ENCODE measurements at regions not wholly inside any gene's neighbourhood (a gene's known extent, or its start where the extent isn't known, plus 50 kb on each side); places are given as distances from the start of the nearest gene placed in this dataset.

- Histone ChIP-seq H3K27ac (ENCODE audit: low read depth, low read length) (0 out of 2 replicates have a peak overlapping the region, but pooled peaks have one; percentile 23), H3K36me3 (ENCODE audit: insufficient read depth, low read length) (no peaks in the 10 kb centered on the region), H3K79me2 (ENCODE audit: control insufficient read depth, insufficient read depth, low read length, unreplicated experiment) (no peaks in the 10 kb centered on the region), H3K4me1 (ENCODE audit: control insufficient read depth, insufficient read depth, low read length, unreplicated experiment) (peaks cover 9% of the 10 kb centered on the region), H2AFZ (ENCODE audit: low read length, unreplicated experiment) (no peak overlapping the region), H3K4me3 (ENCODE audit: low read depth, low read length) (peak overlapping the region; percentile 55; the same call in 1 of the 2 replicates), H3K27me3 (ENCODE audit: insufficient read depth, low read length) (no peaks in the 10 kb centered on the region)
These were observed 208.5 kb upstream of the ACVR2A start for GRCh38 chr2:147636238-147636882.

GRCh38 chr2:147634826-147635225 lies 210.0 kb upstream of the ACVR2A start:
- no peak overlapping the region for H2AFZ ChIP-seq (ENCODE audit: low read length, unreplicated experiment)
- H3K4me1 ChIP-seq (ENCODE audit: control insufficient read depth, insufficient read depth, low read length, unreplicated experiment): peaks cover 9% of the 10 kb centered on the region
- no peaks in the 10 kb centered on the region for H3K79me2 ChIP-seq (ENCODE audit: control insufficient read depth, insufficient read depth, low read length, unreplicated experiment)
- H3K36me3 ChIP-seq (ENCODE audit: insufficient read depth, low read length): no peaks in the 10 kb centered on the region
- H3K27ac ChIP-seq (ENCODE audit: low read depth, low read length): no peak overlapping the region
- H3K4me3 ChIP-seq (ENCODE audit: low read depth, low read length): no peak overlapping the region
- no peaks in the 10 kb centered on the region for H3K27me3 ChIP-seq (ENCODE audit: insufficient read depth, low read length)

GRCh38 chr2:147632198-147632597 lies 212.6 kb upstream of the ACVR2A start:
- Histone ChIP-seq H3K27me3 (ENCODE audit: insufficient read depth, low read length) (no peaks in the 10 kb centered on the region), H3K4me3 (ENCODE audit: low read depth, low read length) (no peak overlapping the region), H3K27ac (ENCODE audit: low read depth, low read length) (no peak overlapping the region)

GRCh38 chr2:147631294-147631693 lies 213.5 kb upstream of the ACVR2A start:
- no peak overlapping the region for H3K4me3 ChIP-seq (ENCODE audit: low read depth, low read length)
- no peaks in the 10 kb centered on the region for H3K79me2 ChIP-seq (ENCODE audit: control insufficient read depth, insufficient read depth, low read length, unreplicated experiment)
- H3K4me1 ChIP-seq (ENCODE audit: control insufficient read depth, insufficient read depth, low read length, unreplicated experiment): peaks cover 11% of the 10 kb centered on the region
- no peak overlapping the region for H2AFZ ChIP-seq (ENCODE audit: low read length, unreplicated experiment)
- no peaks in the 10 kb centered on the region for H3K27me3 ChIP-seq (ENCODE audit: insufficient read depth, low read length)
- no peak overlapping the region for H3K27ac ChIP-seq (ENCODE audit: low read depth, low read length)
- H3K36me3 ChIP-seq (ENCODE audit: insufficient read depth, low read length): no peaks in the 10 kb centered on the region

More at GRCh38 chr2:147632198-147632597, 212.6 kb upstream of the ACVR2A start:
- Histone ChIP-seq H3K4me1 (ENCODE audit: control insufficient read depth, insufficient read depth, low read length, unreplicated experiment) (peaks cover 12% of the 10 kb centered on the region), H3K79me2 (ENCODE audit: control insufficient read depth, insufficient read depth, low read length, unreplicated experiment) (no peaks in the 10 kb centered on the region), H3K36me3 (ENCODE audit: insufficient read depth, low read length) (no peaks in the 10 kb centered on the region), H2AFZ (ENCODE audit: low read length, unreplicated experiment) (no peak overlapping the region)

DNA sequence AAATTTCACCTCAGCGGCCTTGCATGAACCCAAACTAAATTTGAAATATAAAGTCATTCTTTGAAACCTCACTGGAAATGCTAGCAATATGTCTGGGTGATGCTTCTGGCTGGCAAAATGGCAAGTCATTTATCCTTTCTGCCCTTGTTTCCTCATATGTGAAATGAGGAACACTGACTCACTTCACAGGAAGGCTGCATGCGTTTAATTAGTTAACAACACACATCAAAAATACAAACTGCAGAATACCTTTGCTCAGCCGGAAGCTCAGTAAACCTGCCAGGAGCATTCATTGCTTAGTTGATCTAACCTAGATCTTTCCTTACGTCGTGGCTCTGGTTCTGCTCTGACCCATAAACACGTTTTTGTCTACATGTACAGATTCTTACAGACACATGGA lies 214.2 kb upstream of the ACVR2A start:
- no peaks in the 10 kb centered on the region for H3K36me3 ChIP-seq (ENCODE audit: insufficient read depth, low read length)
- no peak overlapping the region for H2AFZ ChIP-seq (ENCODE audit: low read length, unreplicated experiment)
- H3K79me2 ChIP-seq (ENCODE audit: control insufficient read depth, insufficient read depth, low read length, unreplicated experiment): no peaks in the 10 kb centered on the region
- peaks cover 3% of the 10 kb centered on the region for H3K4me1 ChIP-seq (ENCODE audit: control insufficient read depth, insufficient read depth, low read length, unreplicated experiment)
- no peaks in the 10 kb centered on the region for H3K27me3 ChIP-seq (ENCODE audit: insufficient read depth, low read length)
- no peak overlapping the region for H3K27ac ChIP-seq (ENCODE audit: low read depth, low read length)
- no peak overlapping the region for H3K4me3 ChIP-seq (ENCODE audit: low read depth, low read length)

DNA sequence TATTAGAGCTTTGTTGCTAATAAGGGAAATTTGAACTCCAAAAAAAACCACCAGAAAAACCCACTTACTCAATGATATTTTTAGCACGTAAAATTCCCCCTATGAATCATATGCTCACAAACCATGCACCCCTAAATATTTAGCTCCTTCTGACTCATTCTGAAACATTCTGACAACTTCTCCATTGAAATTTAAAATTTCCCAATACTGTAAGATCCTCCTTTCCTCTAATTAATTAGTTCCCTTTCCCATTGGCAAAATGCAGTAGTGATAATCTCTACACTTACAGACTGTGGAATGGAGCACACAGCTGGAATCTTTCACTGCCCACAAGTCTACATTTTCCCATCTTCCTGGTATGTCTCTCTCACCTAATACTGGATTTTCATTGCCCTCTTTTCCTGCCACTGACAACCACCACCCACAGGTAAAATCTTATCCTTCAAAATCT lies 215.8 kb upstream of the ACVR2A start:
- Histone ChIP-seq H3K4me3 (ENCODE audit: low read depth, low read length) (no peak overlapping the region), H2AFZ (ENCODE audit: low read length, unreplicated experiment) (no peak overlapping the region), H3K36me3 (ENCODE audit: insufficient read depth, low read length) (no peaks in the 10 kb centered on the region), H3K4me1 (ENCODE audit: control insufficient read depth, insufficient read depth, low read length, unreplicated experiment) (peaks cover 3% of the 10 kb centered on the region), H3K79me2 (ENCODE audit: control insufficient read depth, insufficient read depth, low read length, unreplicated experiment) (no peaks in the 10 kb centered on the region), H3K27me3 (ENCODE audit: insufficient read depth, low read length) (no peaks in the 10 kb centered on the region), H3K27ac (ENCODE audit: low read depth, low read length) (no peak overlapping the region)

DNA sequence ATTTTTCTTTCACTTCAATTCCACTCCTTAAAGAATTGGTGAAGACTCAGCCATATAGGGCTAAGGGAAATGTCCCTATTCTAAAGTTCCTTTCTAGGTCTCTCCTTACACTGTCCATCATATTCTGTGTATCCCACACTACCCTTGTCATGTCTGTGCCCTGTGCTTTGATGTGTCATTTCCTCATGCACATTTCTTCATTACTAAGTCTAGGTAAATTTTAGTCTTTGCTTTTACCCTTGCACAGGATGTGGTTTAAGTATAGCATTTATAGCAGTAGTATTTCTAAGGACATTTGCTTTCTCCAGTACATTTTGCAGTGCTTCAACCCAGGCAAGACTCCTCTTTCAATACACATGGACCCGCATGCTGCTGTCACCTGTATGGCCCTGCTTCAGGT lies 221.5 kb upstream of the ACVR2A start:
- H3K27me3 ChIP-seq (ENCODE audit: insufficient read depth, low read length): no peaks in the 10 kb centered on the region
- no peak overlapping the region for H3K4me3 ChIP-seq (ENCODE audit: low read depth, low read length)
- H3K79me2 ChIP-seq (ENCODE audit: control insufficient read depth, insufficient read depth, low read length, unreplicated experiment): no peaks in the 10 kb centered on the region
- H3K27ac ChIP-seq (ENCODE audit: low read depth, low read length): no peak overlapping the region
- no peaks in the 10 kb centered on the region for H3K36me3 ChIP-seq (ENCODE audit: insufficient read depth, low read length)
- H3K4me1 ChIP-seq (ENCODE audit: control insufficient read depth, insufficient read depth, low read length, unreplicated experiment): no peaks in the 10 kb centered on the region
- H2AFZ ChIP-seq (ENCODE audit: low read length, unreplicated experiment): no peak overlapping the region

DNA sequence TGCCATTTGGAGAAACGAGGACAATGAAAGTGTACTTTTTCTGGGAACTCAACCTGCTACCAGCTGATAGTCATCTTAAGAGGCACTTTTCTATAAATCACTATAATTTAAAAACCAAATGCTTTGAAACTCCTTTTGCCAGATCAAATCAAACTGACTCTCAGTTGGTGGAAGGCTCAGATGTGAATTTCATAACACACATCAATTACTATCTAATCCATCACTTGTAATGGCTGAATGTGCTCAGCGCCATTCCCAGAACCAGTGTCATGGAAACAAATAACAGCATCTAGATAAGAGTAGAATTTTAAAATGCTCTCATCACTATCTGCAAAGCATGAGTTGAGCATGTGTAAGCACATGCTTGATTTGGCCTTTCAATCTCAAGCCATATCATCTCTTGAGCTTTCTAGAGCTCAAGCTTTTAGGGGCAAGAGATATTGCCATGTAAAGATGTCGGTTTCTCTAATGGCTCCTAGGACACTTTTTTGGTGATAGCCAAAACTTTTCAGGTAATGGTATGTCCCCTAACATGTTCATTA lies 223.1 kb upstream of the ACVR2A start:
- Histone ChIP-seq H3K27me3 (ENCODE audit: insufficient read depth, low read length) (no peaks in the 10 kb centered on the region), H3K36me3 (ENCODE audit: insufficient read depth, low read length) (no peaks in the 10 kb centered on the region), H3K4me3 (ENCODE audit: low read depth, low read length) (no peak overlapping the region), H3K79me2 (ENCODE audit: control insufficient read depth, insufficient read depth, low read length, unreplicated experiment) (no peaks in the 10 kb centered on the region), H3K4me1 (ENCODE audit: control insufficient read depth, insufficient read depth, low read length, unreplicated experiment) (no peaks in the 10 kb centered on the region), H3K27ac (ENCODE audit: low read depth, low read length) (no peak overlapping the region), H2AFZ (ENCODE audit: low read length, unreplicated experiment) (no peak overlapping the region)

- no peak overlapping the region for H2AFZ ChIP-seq (ENCODE audit: low read length, unreplicated experiment)
- no peaks in the 10 kb centered on the region for H3K27me3 ChIP-seq (ENCODE audit: insufficient read depth, low read length)
- no peaks in the 10 kb centered on the region for H3K79me2 ChIP-seq (ENCODE audit: control insufficient read depth, insufficient read depth, low read length, unreplicated experiment)
- no peak overlapping the region for H3K27ac ChIP-seq (ENCODE audit: low read depth, low read length)
- H3K4me1 ChIP-seq (ENCODE audit: control insufficient read depth, insufficient read depth, low read length, unreplicated experiment): no peaks in the 10 kb centered on the region
- no peaks in the 10 kb centered on the region for H3K36me3 ChIP-seq (ENCODE audit: insufficient read depth, low read length)
- no peak overlapping the region for H3K4me3 ChIP-seq (ENCODE audit: low read depth, low read length)
These were observed 225.0 kb upstream of the ACVR2A start for GRCh38 chr2:147619808-147620207.

DNA sequence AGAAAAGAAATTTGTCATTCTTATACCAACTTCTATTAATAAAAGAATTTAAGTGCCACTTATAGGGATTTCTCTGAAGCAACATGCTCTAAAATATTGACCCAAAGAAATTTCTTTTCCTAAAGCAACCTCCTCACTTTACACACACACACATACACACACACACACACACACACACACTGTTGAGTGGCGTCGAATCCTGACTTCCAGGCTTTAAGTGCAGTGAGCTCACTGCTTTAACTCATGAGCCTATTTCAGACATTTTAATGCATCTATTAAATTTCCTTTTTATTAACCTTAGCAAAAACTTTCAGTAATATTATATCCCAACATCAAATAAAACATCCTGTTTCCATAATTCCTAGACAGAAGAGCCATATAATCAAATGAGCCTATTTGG lies 229.1 kb upstream of the ACVR2A start:
- Histone ChIP-seq H3K27me3 (ENCODE audit: insufficient read depth, low read length) (no peaks in the 10 kb centered on the region), H2AFZ (ENCODE audit: low read length, unreplicated experiment) (no peak overlapping the region)

DNA sequence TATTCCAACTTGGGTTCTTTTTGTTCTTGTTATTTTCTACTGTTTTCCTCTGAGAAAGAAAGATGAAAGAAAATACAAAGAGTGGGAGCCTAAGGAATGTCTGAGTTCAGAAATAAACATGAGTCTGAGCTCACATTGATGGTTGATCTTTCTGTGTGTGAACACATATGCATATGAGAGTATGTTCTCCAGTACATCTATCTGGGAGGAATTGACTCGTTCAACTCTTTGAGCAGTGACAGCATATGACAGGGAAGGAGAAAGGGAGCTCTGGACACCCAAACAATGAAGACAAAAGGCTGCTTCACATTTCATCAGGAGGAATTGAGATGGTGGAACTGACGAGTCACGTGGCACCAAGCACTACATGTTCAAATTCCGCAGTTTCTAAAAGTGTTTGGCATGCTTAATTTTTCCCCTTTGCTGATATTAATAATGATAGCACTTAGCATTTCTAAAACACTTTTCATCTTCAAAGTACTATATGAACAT lies 229.8 kb upstream of the ACVR2A start:
- Histone ChIP-seq H3K27ac (ENCODE audit: low read depth, low read length) (no peak overlapping the region), H3K36me3 (ENCODE audit: insufficient read depth, low read length) (no peaks in the 10 kb centered on the region), H3K4me3 (ENCODE audit: low read depth, low read length) (no peak overlapping the region), H3K27me3 (ENCODE audit: insufficient read depth, low read length) (no peaks in the 10 kb centered on the region), H3K79me2 (ENCODE audit: control insufficient read depth, insufficient read depth, low read length, unreplicated experiment) (no peaks in the 10 kb centered on the region), H2AFZ (ENCODE audit: low read length, unreplicated experiment) (no peak overlapping the region), H3K4me1 (ENCODE audit: control insufficient read depth, insufficient read depth, low read length, unreplicated experiment) (no peaks in the 10 kb centered on the region)

More for the DNA sequence above, 229.1 kb upstream of the ACVR2A start:
- no peak overlapping the region for H3K4me3 ChIP-seq (ENCODE audit: low read depth, low read length)
- H3K27ac ChIP-seq (ENCODE audit: low read depth, low read length): no peak overlapping the region
- no peaks in the 10 kb centered on the region for H3K79me2 ChIP-seq (ENCODE audit: control insufficient read depth, insufficient read depth, low read length, unreplicated experiment)
- no peaks in the 10 kb centered on the region for H3K4me1 ChIP-seq (ENCODE audit: control insufficient read depth, insufficient read depth, low read length, unreplicated experiment)
- H3K36me3 ChIP-seq (ENCODE audit: insufficient read depth, low read length): no peaks in the 10 kb centered on the region
